ENCODE measurements at regions not wholly inside any gene's neighbourhood (a gene's known extent, or its start where the extent isn't known, plus 50 kb on each side); places are given as distances from the start of the nearest gene placed in this dataset.

- TF ChIP-seq CTCF (IDR thresholded peaks at IDR 0.05) (no peak), MAZ (IDR thresholded peaks at IDR 0.05; ENCODE audit: borderline replicate concordance, low read depth, low read length) (no peak), RAD21 (conservative IDR thresholded peaks at IDR 0.05 in 1 of 2, IDR thresholded peaks at IDR 0.05 in 1 of 2) (no peak), RCOR1 (IDR thresholded peaks at IDR 0.05; ENCODE audit: low read depth, low read length) (no peak), PBX3 (IDR thresholded peaks at IDR 0.05) (no peak), POLR2A (IDR thresholded peaks at IDR 0.05; ENCODE audit: low read length) (no peak), KDM1A (IDR thresholded peaks at IDR 0.05; ENCODE audit: low read depth) (no peak), HMGXB4 (CRISPR knock-in tag; IDR thresholded peaks at IDR 0.05; ENCODE audit: borderline replicate concordance) (no peak), REST (IDR thresholded peaks at IDR 0.05) (no peak), NFE2L2 (conservative IDR thresholded peaks at IDR 0.05; ENCODE audit: low read length) (no peak), SMC3 (IDR thresholded peaks at IDR 0.05) (no peak)
These were observed 79.8 kb downstream of the ANKEF1 start for GRCh38 chr20:10114598-10114997.
